Colonic mucosa (tissue), 4 donors: ENCODE measurements at regions not wholly inside any gene's neighbourhood (a gene's known extent, or its start where the extent isn't known, plus 50 kb on each side); places are given as distances from the start of the nearest gene placed in this dataset.
A peak's percentile ranks its signal among the peaks of the same experiment; 100 is the strongest.

ENCODE experiments used
- DNase-seq: peaks from one replicate; pipeline ENCODE4 v3.0.0-alpha.2; 2020
- H3K27ac ChIP-seq: fragments of 200-600 bp; one replicate; pipeline ENCODE4 v1.8.0; 2021
- H3K27me3 ChIP-seq: fragments of 200-600 bp; one replicate; pipeline ENCODE4 v1.8.0; 2021
- H3K36me3 ChIP-seq: fragments of 200-600 bp; one replicate; pipeline ENCODE4 v1.8.0; 2021
- H3K4me1 ChIP-seq: fragments of 200-600 bp; one replicate; pipeline ENCODE4 v1.8.0; 2021; ENCODE audit warnings: mild to moderate bottlenecking
- H3K4me3 ChIP-seq: fragments of 200-600 bp; one replicate; pipeline ENCODE4 v1.8.0; 2021
- H3K9ac ChIP-seq, 2 donors: one replicate each; pipeline ENCODE4 v1.7.0; 2013; ENCODE audit warnings: control low read depth in 2 of 2, low read depth in 2 of 2, low read length in 2 of 2
- H3K9me3 ChIP-seq: fragments of 200-600 bp; one replicate; pipeline ENCODE4 v1.8.0; 2021
- intact Hi-C: fragments of 100-400 bp; cut with DNase I; formaldehyde crosslinking; loops from one replicate; pipeline ENCODE4 v1.14.1; 2022
- TF ChIP-seq, protein P1 (sequence below): fragments of 200-600 bp; IDR thresholded peaks from one replicate; pipeline ENCODE4 v1.8.0; 2022; ENCODE audit warnings: antibody characterized with exemption, mild to moderate bottlenecking
- donor health status: healthy.
- donor health status: DM: no; HTN: no; CAD: no.
- donor health status: DM: no; HTN: no; CAD: no.

GRCh38 chr17:77676237-77676661 lies 282.3 kb upstream of the TNRC6C start:
- intact Hi-C loops, result no loop called here
- no peak overlapping the region for H3K9ac ChIP-seq
- H3K4me1 ChIP-seq, result no peaks in the 10 kb centered on the region
- no peak overlapping the region for H3K4me3 ChIP-seq
- no peak overlapping the region for H3K27ac ChIP-seq
- TF ChIP-seq, protein P1, sequence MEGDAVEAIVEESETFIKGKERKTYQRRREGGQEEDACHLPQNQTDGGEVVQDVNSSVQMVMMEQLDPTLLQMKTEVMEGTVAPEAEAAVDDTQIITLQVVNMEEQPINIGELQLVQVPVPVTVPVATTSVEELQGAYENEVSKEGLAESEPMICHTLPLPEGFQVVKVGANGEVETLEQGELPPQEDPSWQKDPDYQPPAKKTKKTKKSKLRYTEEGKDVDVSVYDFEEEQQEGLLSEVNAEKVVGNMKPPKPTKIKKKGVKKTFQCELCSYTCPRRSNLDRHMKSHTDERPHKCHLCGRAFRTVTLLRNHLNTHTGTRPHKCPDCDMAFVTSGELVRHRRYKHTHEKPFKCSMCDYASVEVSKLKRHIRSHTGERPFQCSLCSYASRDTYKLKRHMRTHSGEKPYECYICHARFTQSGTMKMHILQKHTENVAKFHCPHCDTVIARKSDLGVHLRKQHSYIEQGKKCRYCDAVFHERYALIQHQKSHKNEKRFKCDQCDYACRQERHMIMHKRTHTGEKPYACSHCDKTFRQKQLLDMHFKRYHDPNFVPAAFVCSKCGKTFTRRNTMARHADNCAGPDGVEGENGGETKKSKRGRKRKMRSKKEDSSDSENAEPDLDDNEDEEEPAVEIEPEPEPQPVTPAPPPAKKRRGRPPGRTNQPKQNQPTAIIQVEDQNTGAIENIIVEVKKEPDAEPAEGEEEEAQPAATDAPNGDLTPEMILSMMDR, result no peak
- no peaks in the 10 kb centered on the region for H3K27me3 ChIP-seq
- DNase-seq, result no peak
- no peaks in the 10 kb centered on the region for H3K9me3 ChIP-seq
- no peaks in the 10 kb centered on the region for H3K36me3 ChIP-seq

DNA sequence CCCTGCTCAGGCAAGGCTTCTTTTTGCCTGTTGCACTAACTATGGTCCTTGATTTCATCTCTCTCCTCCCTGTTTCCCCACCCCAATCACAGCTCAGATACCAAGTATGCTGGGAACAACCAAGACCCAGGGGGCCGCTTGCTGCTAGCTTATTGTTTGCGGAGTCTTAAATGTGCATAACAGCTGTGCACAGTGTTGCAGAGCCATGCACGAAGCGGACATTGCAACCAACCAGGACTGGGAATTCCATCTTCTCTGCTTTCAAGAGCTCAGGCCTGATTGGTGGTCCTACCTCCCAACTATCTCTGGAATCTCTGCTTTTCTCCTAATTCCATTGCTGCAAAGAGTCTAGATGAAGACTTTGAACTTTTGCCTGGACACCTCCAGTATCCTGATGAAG lies 281.3 kb upstream of the TNRC6C start:
- no peak overlapping the region for H3K27ac ChIP-seq
- intact Hi-C loops, result no loop called here
- no peaks in the 10 kb centered on the region for H3K9me3 ChIP-seq
- no peak overlapping the region for H3K4me3 ChIP-seq
- TF ChIP-seq, protein P1, result no peak
- H3K9ac ChIP-seq, result no peak overlapping the region
- no peaks in the 10 kb centered on the region for H3K36me3 ChIP-seq
- H3K27me3 ChIP-seq, result no peaks in the 10 kb centered on the region
- no peaks in the 10 kb centered on the region for H3K4me1 ChIP-seq
- no peak for DNase-seq

DNA sequence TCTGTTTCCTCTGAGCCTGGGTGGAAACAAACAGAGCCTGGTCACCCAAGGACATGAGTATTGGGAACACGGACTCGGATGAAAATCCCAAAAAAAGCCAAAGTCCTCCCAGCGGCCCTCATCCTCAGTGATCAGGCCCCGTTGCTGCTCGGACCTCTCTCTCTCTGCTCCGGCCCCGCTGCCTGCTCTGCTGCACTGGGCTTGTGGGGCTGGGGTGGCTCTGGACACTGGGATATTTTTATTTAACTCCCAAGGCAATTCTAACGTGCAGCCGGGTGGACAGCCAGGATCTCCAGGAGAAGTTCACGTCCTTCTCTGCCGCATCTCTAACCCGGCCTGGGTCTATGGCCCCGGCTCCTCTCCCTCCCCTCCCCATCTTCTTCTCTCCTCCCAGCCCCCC lies 280.9 kb upstream of the TNRC6C start:
- Histone ChIP-seq H3K9me3 (no peaks in the 10 kb centered on the region), H3K36me3 (no peaks in the 10 kb centered on the region), H3K27me3 (no peaks in the 10 kb centered on the region), H3K4me3 (no peak overlapping the region), H3K4me1 (no peaks in the 10 kb centered on the region), H3K9ac (no peak overlapping the region), H3K27ac (no peak overlapping the region)
- TF ChIP-seq, protein P1, result no peak
- DNase-seq, result no peak
- intact Hi-C loops, result no loop called here

DNA sequence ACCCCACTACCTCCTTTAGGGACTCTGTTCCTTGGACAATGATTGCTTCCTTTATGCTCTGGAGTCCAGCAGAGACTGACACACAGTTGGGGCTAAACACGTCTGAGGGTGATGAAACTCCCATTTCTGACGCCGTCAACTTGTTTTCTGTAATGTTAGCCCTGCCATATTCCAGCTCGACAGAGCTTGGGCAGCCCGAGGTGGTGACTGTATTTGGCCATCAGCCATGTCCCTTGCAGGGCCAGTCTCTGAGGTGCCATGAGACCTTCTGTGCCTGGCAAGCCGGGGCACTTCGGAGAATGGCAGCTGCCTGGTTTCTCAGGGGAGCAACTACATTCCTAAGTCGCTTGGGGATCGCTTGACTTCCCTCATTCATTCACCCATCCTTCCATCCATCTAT lies 278.9 kb upstream of the TNRC6C start:
- TF ChIP-seq, protein P1, result no peak
- Histone ChIP-seq H3K9ac (no peak overlapping the region), H3K4me1 (no peaks in the 10 kb centered on the region), H3K27me3 (no peaks in the 10 kb centered on the region), H3K4me3 (no peak overlapping the region), H3K9me3 (no peaks in the 10 kb centered on the region), H3K27ac (no peak overlapping the region), H3K36me3 (no peaks in the 10 kb centered on the region)
- intact Hi-C loops, result no loop called here
- no peak for DNase-seq

DNA sequence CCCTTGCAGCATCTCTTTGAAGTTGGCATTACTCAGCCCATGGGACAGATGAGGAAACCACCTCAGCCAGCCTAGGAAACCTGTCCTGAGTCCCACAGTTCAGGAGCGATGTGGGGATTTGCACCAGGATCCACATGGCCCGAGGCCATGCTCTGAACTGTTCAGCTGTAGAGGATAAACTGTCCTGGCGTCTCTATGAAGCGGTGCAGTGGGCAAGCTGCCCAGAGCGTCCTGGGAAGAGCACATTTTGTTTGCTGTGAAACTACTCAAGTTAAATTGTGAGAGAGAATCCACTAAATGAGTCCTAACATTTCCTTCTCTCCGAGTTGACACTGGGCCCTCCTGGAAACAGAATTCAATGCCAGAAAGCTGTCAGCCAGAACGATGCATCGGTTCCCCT lies 276.6 kb upstream of the TNRC6C start:
- TF ChIP-seq, protein P1, result no peak
- Histone ChIP-seq H3K27ac (no peak overlapping the region), H3K9ac (no peak overlapping the region), H3K4me3 (no peak overlapping the region), H3K27me3 (no peaks in the 10 kb centered on the region), H3K4me1 (no peaks in the 10 kb centered on the region), H3K9me3 (no peaks in the 10 kb centered on the region), H3K36me3 (no peaks in the 10 kb centered on the region)
- DNase-seq, result peak; percentile 34
- intact Hi-C loops, result no loop called here
